ENCODE measurements at regions not wholly inside any gene's neighbourhood (a gene's known extent, or its start where the extent isn't known, plus 50 kb on each side); places are given as distances from the start of the nearest gene placed in this dataset.

GRCh38 chr3:7820969-7821368 is 680.7 kb upstream of the LMCD1 start:
- DNase-seq (ENCODE audit: low read depth, low spot score) = no peak
- intact Hi-C loops (cut with micrococcal nuclease; ENCODE audit: unreplicated experiment) = no loop called here
- Histone ChIP-seq H3K4me1 (ENCODE audit: control insufficient read depth, insufficient read depth, low read length) (no peaks in the 10 kb centered on the region), H3K27ac (ENCODE audit: low read length) (no peak overlapping the region), H3K36me3 (ENCODE audit: control insufficient read depth, insufficient read depth, low read length) (no peaks in the 10 kb centered on the region), H3K4me3 (ENCODE audit: low read depth in 2 of 2, low read length in 2 of 2) (no peak overlapping the region), H3K27me3 (ENCODE audit: control insufficient read depth, insufficient read depth, low read length) (no peaks in the 10 kb centered on the region), H3K9me3 (ENCODE audit: control insufficient read depth, insufficient read depth, low read depth, low read length) (no peaks in the 10 kb centered on the region)
- TF ChIP-seq SIN3A (IDR thresholded peaks at IDR 0.05; ENCODE audit: borderline replicate concordance, insufficient read depth, low read depth, low read length) (no peak), CTCF (IDR thresholded peaks at IDR 0.05) (no peak), TCF7L2 (IDR thresholded peaks at IDR 0.05; ENCODE audit: low read depth, low read length) (no peak), POLR2AphosphoS5 (IDR thresholded peaks at IDR 0.05; ENCODE audit: low read depth, low read length) (no peak)
- TF ChIP-seq, protein P1, sequence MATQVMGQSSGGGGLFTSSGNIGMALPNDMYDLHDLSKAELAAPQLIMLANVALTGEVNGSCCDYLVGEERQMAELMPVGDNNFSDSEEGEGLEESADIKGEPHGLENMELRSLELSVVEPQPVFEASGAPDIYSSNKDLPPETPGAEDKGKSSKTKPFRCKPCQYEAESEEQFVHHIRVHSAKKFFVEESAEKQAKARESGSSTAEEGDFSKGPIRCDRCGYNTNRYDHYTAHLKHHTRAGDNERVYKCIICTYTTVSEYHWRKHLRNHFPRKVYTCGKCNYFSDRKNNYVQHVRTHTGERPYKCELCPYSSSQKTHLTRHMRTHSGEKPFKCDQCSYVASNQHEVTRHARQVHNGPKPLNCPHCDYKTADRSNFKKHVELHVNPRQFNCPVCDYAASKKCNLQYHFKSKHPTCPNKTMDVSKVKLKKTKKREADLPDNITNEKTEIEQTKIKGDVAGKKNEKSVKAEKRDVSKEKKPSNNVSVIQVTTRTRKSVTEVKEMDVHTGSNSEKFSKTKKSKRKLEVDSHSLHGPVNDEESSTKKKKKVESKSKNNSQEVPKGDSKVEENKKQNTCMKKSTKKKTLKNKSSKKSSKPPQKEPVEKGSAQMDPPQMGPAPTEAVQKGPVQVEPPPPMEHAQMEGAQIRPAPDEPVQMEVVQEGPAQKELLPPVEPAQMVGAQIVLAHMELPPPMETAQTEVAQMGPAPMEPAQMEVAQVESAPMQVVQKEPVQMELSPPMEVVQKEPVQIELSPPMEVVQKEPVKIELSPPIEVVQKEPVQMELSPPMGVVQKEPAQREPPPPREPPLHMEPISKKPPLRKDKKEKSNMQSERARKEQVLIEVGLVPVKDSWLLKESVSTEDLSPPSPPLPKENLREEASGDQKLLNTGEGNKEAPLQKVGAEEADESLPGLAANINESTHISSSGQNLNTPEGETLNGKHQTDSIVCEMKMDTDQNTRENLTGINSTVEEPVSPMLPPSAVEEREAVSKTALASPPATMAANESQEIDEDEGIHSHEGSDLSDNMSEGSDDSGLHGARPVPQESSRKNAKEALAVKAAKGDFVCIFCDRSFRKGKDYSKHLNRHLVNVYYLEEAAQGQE (IDR thresholded peaks at IDR 0.05; ENCODE audit: insufficient read depth in 1 of 2, low read depth in 2 of 2, low read length in 1 of 2) = no peak
- ChIA-PET CTCF (no interaction called here), POLR2A (no interaction called here)
- in situ Hi-C loops (cut with HindIII; ENCODE audit: low pct_unique_long_range_greater_than_20kb, low sequenced_read_pairs) = no loop called here
- BruUV-seq (replicated peaks) = no TSS peak
- ATAC-seq = no peak

- POLR2A ChIA-PET = no interaction called here
Measured at GRCh38 chr3:7821858-7822257, 679.8 kb upstream of the LMCD1 start.

More at GRCh38 chr3:7821858-7822257, 679.8 kb upstream of the LMCD1 start:
- intact Hi-C loops (cut with micrococcal nuclease; ENCODE audit: unreplicated experiment) (no loop called here), in situ Hi-C loops (cut with HindIII; ENCODE audit: low pct_unique_long_range_greater_than_20kb, low sequenced_read_pairs) (no loop called here)
- Histone ChIP-seq H3K27ac (ENCODE audit: low read length) (no peak overlapping the region), H3K4me3 (ENCODE audit: low read depth in 2 of 2, low read length in 2 of 2) (no peak overlapping the region), H3K9me3 (ENCODE audit: control insufficient read depth, insufficient read depth, low read depth, low read length) (no peaks in the 10 kb centered on the region), H3K36me3 (ENCODE audit: control insufficient read depth, insufficient read depth, low read length) (no peaks in the 10 kb centered on the region), H3K4me1 (ENCODE audit: control insufficient read depth, insufficient read depth, low read length) (no peaks in the 10 kb centered on the region), H3K27me3 (ENCODE audit: control insufficient read depth, insufficient read depth, low read length) (no peaks in the 10 kb centered on the region)
- CTCF ChIA-PET = no interaction called here
- no TSS peak for BruUV-seq (replicated peaks)
- DNase-seq (ENCODE audit: low read depth, low spot score) = no peak
- no peak for ATAC-seq
- TF ChIP-seq SIN3A (IDR thresholded peaks at IDR 0.05; ENCODE audit: borderline replicate concordance, insufficient read depth, low read depth, low read length) = no peak
- TF ChIP-seq, protein P1 (IDR thresholded peaks at IDR 0.05; ENCODE audit: insufficient read depth in 1 of 2, low read depth in 2 of 2, low read length in 1 of 2) = no peak
